ENCODE measurements at regions not wholly inside any gene's neighbourhood (a gene's known extent, or its start where the extent isn't known, plus 50 kb on each side); places are given as distances from the start of the nearest gene placed in this dataset.

GRCh38 chr7:417973-418601 is 101.6 kb downstream of the PDGFA start:
- TF ChIP-seq, protein P1, sequence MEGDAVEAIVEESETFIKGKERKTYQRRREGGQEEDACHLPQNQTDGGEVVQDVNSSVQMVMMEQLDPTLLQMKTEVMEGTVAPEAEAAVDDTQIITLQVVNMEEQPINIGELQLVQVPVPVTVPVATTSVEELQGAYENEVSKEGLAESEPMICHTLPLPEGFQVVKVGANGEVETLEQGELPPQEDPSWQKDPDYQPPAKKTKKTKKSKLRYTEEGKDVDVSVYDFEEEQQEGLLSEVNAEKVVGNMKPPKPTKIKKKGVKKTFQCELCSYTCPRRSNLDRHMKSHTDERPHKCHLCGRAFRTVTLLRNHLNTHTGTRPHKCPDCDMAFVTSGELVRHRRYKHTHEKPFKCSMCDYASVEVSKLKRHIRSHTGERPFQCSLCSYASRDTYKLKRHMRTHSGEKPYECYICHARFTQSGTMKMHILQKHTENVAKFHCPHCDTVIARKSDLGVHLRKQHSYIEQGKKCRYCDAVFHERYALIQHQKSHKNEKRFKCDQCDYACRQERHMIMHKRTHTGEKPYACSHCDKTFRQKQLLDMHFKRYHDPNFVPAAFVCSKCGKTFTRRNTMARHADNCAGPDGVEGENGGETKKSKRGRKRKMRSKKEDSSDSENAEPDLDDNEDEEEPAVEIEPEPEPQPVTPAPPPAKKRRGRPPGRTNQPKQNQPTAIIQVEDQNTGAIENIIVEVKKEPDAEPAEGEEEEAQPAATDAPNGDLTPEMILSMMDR (IDR thresholded peaks at IDR 0.05; ENCODE audit: poor library complexity): no peak
- TF ChIP-seq EZH2 (IDR thresholded peaks at IDR 0.05; ENCODE audit: borderline replicate concordance): no peak

Data from hepatocyte (in vitro differentiated cells).